ENCODE measurements at regions not wholly inside any gene's neighbourhood (a gene's known extent, or its start where the extent isn't known, plus 50 kb on each side); places are given as distances from the start of the nearest gene placed in this dataset.

DNA sequence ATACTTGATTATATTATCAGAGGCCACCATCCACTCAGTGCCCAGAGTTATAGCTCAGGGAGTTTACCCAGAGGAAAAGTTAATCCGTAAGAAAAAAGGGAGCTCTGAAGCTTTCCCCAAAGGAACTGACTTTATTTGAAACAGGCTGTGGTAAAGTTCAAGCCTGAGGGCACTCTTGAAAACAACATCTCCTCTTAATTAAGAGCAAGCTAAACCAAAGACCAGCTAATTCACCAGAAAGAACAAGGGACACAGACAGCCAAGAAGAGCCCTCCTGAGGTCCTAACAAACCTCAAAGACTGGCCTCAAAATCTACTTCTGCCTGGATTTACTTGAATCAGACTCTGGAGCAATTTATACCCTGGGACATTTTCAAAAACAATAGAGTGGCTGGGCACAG, 159.6 kb upstream of the CHST15 start:
- TF ChIP-seq, protein P1, sequence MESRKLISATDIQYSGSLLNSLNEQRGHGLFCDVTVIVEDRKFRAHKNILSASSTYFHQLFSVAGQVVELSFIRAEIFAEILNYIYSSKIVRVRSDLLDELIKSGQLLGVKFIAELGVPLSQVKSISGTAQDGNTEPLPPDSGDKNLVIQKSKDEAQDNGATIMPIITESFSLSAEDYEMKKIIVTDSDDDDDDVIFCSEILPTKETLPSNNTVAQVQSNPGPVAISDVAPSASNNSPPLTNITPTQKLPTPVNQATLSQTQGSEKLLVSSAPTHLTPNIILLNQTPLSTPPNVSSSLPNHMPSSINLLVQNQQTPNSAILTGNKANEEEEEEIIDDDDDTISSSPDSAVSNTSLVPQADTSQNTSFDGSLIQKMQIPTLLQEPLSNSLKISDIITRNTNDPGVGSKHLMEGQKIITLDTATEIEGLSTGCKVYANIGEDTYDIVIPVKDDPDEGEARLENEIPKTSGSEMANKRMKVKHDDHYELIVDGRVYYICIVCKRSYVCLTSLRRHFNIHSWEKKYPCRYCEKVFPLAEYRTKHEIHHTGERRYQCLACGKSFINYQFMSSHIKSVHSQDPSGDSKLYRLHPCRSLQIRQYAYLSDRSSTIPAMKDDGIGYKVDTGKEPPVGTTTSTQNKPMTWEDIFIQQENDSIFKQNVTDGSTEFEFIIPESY (IDR thresholded peaks at IDR 0.05), result no peak
- TF ChIP-seq ZBTB4 (CRISPR knock-in tag; IDR thresholded peaks at IDR 0.05) (no peak), SRF (IDR thresholded peaks at IDR 0.05; ENCODE audit: low read depth in 2 of 2, low read length in 2 of 2) (no peak), POLR2AphosphoS2 (IDR thresholded peaks at IDR 0.05; ENCODE audit: low read depth, low read length) (no peak), POU2F2 (IDR thresholded peaks at IDR 0.05; ENCODE audit: borderline replicate concordance, low read depth, low read length) (no peak), MAX (IDR thresholded peaks at IDR 0.05; ENCODE audit: low read depth, low read length) (no peak), HCFC1 (IDR thresholded peaks at IDR 0.05; ENCODE audit: low read length) (no peak), CBX3 (IDR thresholded peaks at IDR 0.05; ENCODE audit: borderline replicate concordance, low read depth) (no peak)

Measured in GM12878 (cell line).